ENCODE measurements at regions not wholly inside any gene's neighbourhood (a gene's known extent, or its start where the extent isn't known, plus 50 kb on each side); places are given as distances from the start of the nearest gene placed in this dataset.

GRCh38 chr12:126030573-126030972 lies 965.3 kb downstream of the AACS start:
- WGBS (ENCODE audit: insufficient coverage, insufficient replicate concordance, low lambda C conversion rate, missing lambda C conversion rate): 26% methylated on average over 8 of the region's 8 CpGs
- in situ Hi-C loops (cut with MboI) (no loop called here), intact Hi-C loops (cut with micrococcal nuclease; ENCODE audit: unreplicated experiment) (no loop called here)
- no peak overlapping the region for H3K9ac ChIP-seq (ENCODE audit: control insufficient read depth, insufficient read depth, low read length)
- POLR2A ChIA-PET: interaction anchor here (1.2 kb wide), 1 partner anchor 12 kb away, joined by 3 read pairs; no protein-coding TSS in a partner anchor
- peak; percentile 70 for ATAC-seq
- H3K27me3 ChIP-seq (replicated peaks in 1 of 2; ENCODE audit: control insufficient read depth in 2 of 2, insufficient read depth in 2 of 2, low read length in 1 of 2): no peaks in the 10 kb centered on the region
- CTCF ChIA-PET: interaction anchor here (0.6 to 1.1 kb wide), 3 partner anchors 19 to 717 kb away, joined by 3 read pairs; no protein-coding TSS in a partner anchor
- no peak overlapping the region for H3K27ac ChIP-seq (ENCODE audit: control insufficient read depth, insufficient read depth)
- H2AFZ ChIP-seq (ENCODE audit: control insufficient read depth, low read depth, low read length): no peak overlapping the region
- H3K4me3 ChIP-seq: no peak overlapping the region
- no peaks in the 10 kb centered on the region for H3K36me3 ChIP-seq (ENCODE audit: control insufficient read depth in 2 of 2, insufficient read depth in 2 of 2, low read length in 1 of 2)
- no peaks in the 10 kb centered on the region for H3K4me1 ChIP-seq (ENCODE audit: control insufficient read depth, insufficient read depth, low read length)
- no peaks in the 10 kb centered on the region for H4K20me1 ChIP-seq (ENCODE audit: control insufficient read depth, insufficient read depth)
- SMC1A ChIA-PET (ENCODE audit: uncharacterized antibody, unreplicated experiment): interaction anchor here (1.8 kb wide), 1 partner anchor 19 kb away, joined by 10 read pairs; no protein-coding TSS in a partner anchor
- FAIRE-seq: no peak
- no peak overlapping the region for H3K4me2 ChIP-seq (ENCODE audit: control insufficient read depth, insufficient read depth)
- BruUV-seq (replicated peaks): no TSS peak
- H3K9me3 ChIP-seq (replicated peaks; ENCODE audit: control insufficient read depth, insufficient read depth, low read length): no peaks in the 10 kb centered on the region
- TF ChIP-seq RELA (IDR thresholded peaks at IDR 0.05; ENCODE audit: borderline replicate concordance, partially characterized antibody) (no peak), ATF3 (IDR thresholded peaks at IDR 0.05; ENCODE audit: borderline replicate concordance, extremely low read depth, low read depth, low read length) (no peak), NFIC (IDR thresholded peaks at IDR 0.05; ENCODE audit: low read depth, low read length) (no peak), RELB (IDR thresholded peaks at IDR 0.05; ENCODE audit: low read depth) (peak; percentile 69), SIX5 (IDR thresholded peaks at IDR 0.05; ENCODE audit: low read depth, low read length, severe bottlenecking) (no peak), IKZF1 (conservative IDR thresholded peaks at IDR 0.05) (peak; percentile 54; the same call in 1 of the 2 replicates), CBX5 (IDR thresholded peaks at IDR 0.05; ENCODE audit: low read depth) (no peak), MEF2B (IDR thresholded peaks at IDR 0.05; ENCODE audit: partially characterized antibody, poor library complexity, severe bottlenecking) (peak; percentile 13), DPF2 (IDR thresholded peaks at IDR 0.05) (0 out of 2 replicates have a peak, but pooled peaks have one; percentile 60), MTA2 (IDR thresholded peaks at IDR 0.05; ENCODE audit: low read depth) (peak; percentile 39; the same call in 1 of the 2 replicates)
- no peaks in the 10 kb centered on the region for H3K79me2 ChIP-seq (ENCODE audit: control insufficient read depth, insufficient read depth, low read length)
- no peak for DNase-seq (ENCODE audit: low read depth, low spot score)
- RAD21 ChIA-PET (ENCODE audit: unreplicated experiment): interaction anchor here (0.7 to 1.1 kb wide), 3 partner anchors 20 to 595 kb away, joined by 3 to 6 read pairs (median 3); no protein-coding TSS in a partner anchor
